ENCODE measurements at regions not wholly inside any gene's neighbourhood (a gene's known extent, or its start where the extent isn't known, plus 50 kb on each side); places are given as distances from the start of the nearest gene placed in this dataset.

- H3K4ac ChIP-seq (ENCODE audit: low read depth, low read length): no peak overlapping the region
- no peak overlapping the region for H4K5ac ChIP-seq (ENCODE audit: insufficient read length, low read depth, low read length)
- H3K23me2 ChIP-seq (ENCODE audit: insufficient read length, low read depth, low read length, poor library complexity, severe bottlenecking): no peaks in the 10 kb centered on the region
- no peak overlapping the region for H2BK12ac ChIP-seq (ENCODE audit: insufficient read length, low read depth, low read length)
- Mint-ChIP-seq H3K36me3 (ENCODE audit: insufficient read depth in 1 of 3, low read depth in 3 of 3) (peaks cover 0 to 2% (median 1%) of the 10 kb centered on the region in 3 experiments; a peak in 1 of 7 replicates), H3K4me3 (no peak overlapping the region), H3K4me1 (no peaks in the 10 kb centered on the region), H3K27me3 (ENCODE audit: low read depth) (peaks cover 34% of the 10 kb centered on the region), H3K9me3 (peaks cover 3 to 15% of the 10 kb centered on the region in 2 experiments; a peak in 3 of 5 replicates), H3K27ac (no peak overlapping the region)
- no peak overlapping the region for H2AFZ ChIP-seq (ENCODE audit: low read length)
- H4K20me1 ChIP-seq (ENCODE audit: control insufficient read depth, insufficient read depth, insufficient read length): no peaks in the 10 kb centered on the region
- H2BK120ac ChIP-seq (ENCODE audit: low read depth, low read length, poor library complexity, severe bottlenecking): no peak overlapping the region
- WGBS (ENCODE audit: extremely low coverage, insufficient read length, low lambda C conversion rate): no CpG with 5 or more reads among the region's 12 CpGs
- H3T11ph ChIP-seq (ENCODE audit: low read length): no peak overlapping the region
- TF ChIP-seq CTCF (conservative IDR thresholded peaks at IDR 0.05): no peak
- no peak overlapping the region for H2AK5ac ChIP-seq (ENCODE audit: insufficient read length, low read length)
- H3K14ac ChIP-seq (ENCODE audit: insufficient read depth, low read length): no peak overlapping the region
- H3K79me1 ChIP-seq (ENCODE audit: insufficient read depth, low read depth, low read length, poor library complexity, severe bottlenecking): no peaks in the 10 kb centered on the region
- H3K23ac ChIP-seq (ENCODE audit: insufficient read length, low read depth, low read length): no peak overlapping the region
- H2BK20ac ChIP-seq (ENCODE audit: low read depth, low read length, poor library complexity, severe bottlenecking): no peak overlapping the region
- H3K27me3 ChIP-seq (ENCODE audit: insufficient read depth, low read length): no peaks in the 10 kb centered on the region
- H3K79me2 ChIP-seq (ENCODE audit: insufficient read depth, low read length): no peaks in the 10 kb centered on the region
- DNase-seq: no peak
- no peak overlapping the region for H4K8ac ChIP-seq (replicated peaks; ENCODE audit: insufficient read length, low read depth, low read length)
- no peak overlapping the region for H3K18ac ChIP-seq (ENCODE audit: insufficient read length, low read depth, low read length)
- no peak overlapping the region for H3K27ac ChIP-seq (ENCODE audit: insufficient read length, low read depth, low read length)
- no peak overlapping the region for H3K9ac ChIP-seq (ENCODE audit: extremely low read depth, insufficient read length, low read length)
- no peak overlapping the region for H3K4me2 ChIP-seq (ENCODE audit: insufficient read depth, insufficient read length, low read length)
- H2BK15ac ChIP-seq (ENCODE audit: low read depth, low read length): no peak overlapping the region
- no peak overlapping the region for H4K91ac ChIP-seq (ENCODE audit: insufficient read length, low read depth, low read length)
- no peaks in the 10 kb centered on the region for H3K9me3 ChIP-seq (ENCODE audit: control insufficient read depth, low read depth, low read length)
- H3K4me1 ChIP-seq (ENCODE audit: insufficient read depth, low read length): no peaks in the 10 kb centered on the region
- H2BK5ac ChIP-seq (ENCODE audit: insufficient read length, low read length): no peak overlapping the region
- H3K56ac ChIP-seq (ENCODE audit: insufficient read length, low read depth, low read length): no peak overlapping the region
These were observed 137.6 kb downstream of the TEX29 start for GRCh38 chr13:111458001-111458531.
